Fibroblast of skin of right quadriceps (primary cell): ENCODE measurements at regions not wholly inside any gene's neighbourhood (a gene's known extent, or its start where the extent isn't known, plus 50 kb on each side); places are given as distances from the start of the nearest gene placed in this dataset.
A peak's percentile ranks its signal among the peaks of the same experiment; 100 is the strongest.
"Not testable (repeated sequence)": the region's sequence is repeated elsewhere in the genome, so short reads cannot be mapped to it uniquely, and the experiment has no call there.

Experiments used
- DNase-seq: peaks from one replicate; pipeline ENCODE4 v3.0.0-alpha.2; 2013

- no peak for DNase-seq
Measured at GRCh38 chr10:125266541-125266940, 106.2 kb upstream of the CTBP2 start.

GRCh38 chr10:125265579-125265955, 105.2 kb upstream of the CTBP2 start:
- DNase-seq: no peak

- no peak for DNase-seq
Measured at GRCh38 chr10:125264757-125265578, 104.6 kb upstream of the CTBP2 start.

- DNase-seq: no peak
Measured at GRCh38 chr10:125264091-125264490, 103.7 kb upstream of the CTBP2 start.

GRCh38 chr10:125263551-125263950, 103.2 kb upstream of the CTBP2 start:
- DNase-seq: peak; percentile 53

- no peak for DNase-seq
Measured at GRCh38 chr10:125262920-125263319, 102.6 kb upstream of the CTBP2 start.

GRCh38 chr10:125262409-125262808, 102.0 kb upstream of the CTBP2 start:
- DNase-seq: no peak

GRCh38 chr10:125261491-125262186, 101.3 kb upstream of the CTBP2 start:
- DNase-seq: no peak

GRCh38 chr10:125260260-125260659, 99.9 kb upstream of the CTBP2 start:
- no peak for DNase-seq

GRCh38 chr10:125259651-125260050, 99.3 kb upstream of the CTBP2 start:
- DNase-seq: no peak

- no peak for DNase-seq
Measured at GRCh38 chr10:125258676-125259075, 98.3 kb upstream of the CTBP2 start.

GRCh38 chr10:125257521-125258108, 97.3 kb upstream of the CTBP2 start:
- no peak for DNase-seq

- no peak for DNase-seq
Measured at GRCh38 chr10:125256026-125256425, 95.7 kb upstream of the CTBP2 start.

- DNase-seq: no peak
Measured at GRCh38 chr10:125252937-125253336, 92.6 kb upstream of the CTBP2 start.

- not testable (repeated sequence) for DNase-seq
Measured at GRCh38 chr10:125250834-125251233, 90.5 kb upstream of the CTBP2 start.

GRCh38 chr10:125249948-125250347, 89.6 kb upstream of the CTBP2 start:
- no peak for DNase-seq

GRCh38 chr10:125248489-125248888, 88.1 kb upstream of the CTBP2 start:
- DNase-seq: no peak

GRCh38 chr10:125247576-125247975, 87.2 kb upstream of the CTBP2 start:
- DNase-seq: no peak

GRCh38 chr10:125243532-125244253, 83.3 kb upstream of the CTBP2 start:
- no peak for DNase-seq

GRCh38 chr10:125238682-125239081, 78.3 kb upstream of the CTBP2 start:
- DNase-seq: no peak

GRCh38 chr10:125236091-125236490, 75.7 kb upstream of the CTBP2 start:
- no peak for DNase-seq

- no peak for DNase-seq
Measured at GRCh38 chr10:125235093-125236069, 75.0 kb upstream of the CTBP2 start.
